GM12878 (cell line): ENCODE measurements at regions not wholly inside any gene's neighbourhood (a gene's known extent, or its start where the extent isn't known, plus 50 kb on each side); places are given as distances from the start of the nearest gene placed in this dataset.

ENCODE experiments used
- ATAC-seq: fragments of 200-7000 bp; cut with Tn5 transposase; 3 replicates; pipeline ENCODE4 v1.9.1; 2020; ENCODE audit warnings: mild to moderate bottlenecking, moderate library complexity
- BruUV-seq: library from RNA; stranded (reverse); fragments of 400-500 nt; replicated peaks from 2 replicates; lab custom pipeline; 2021; lab: Mats Ljungman, UMichigan
- CTCF ChIA-PET: fragments of 300-600 bp; sonication (Branson Sonifier 250); formaldehyde crosslinking; extraction: SDS; loops from one replicate; lab custom pipeline; 2021; ENCODE audit warnings: inconsistent platforms; lab: Yijun Ruan, JAX
- POLR2A ChIA-PET: fragments of 350-600 bp; formaldehyde crosslinking; extraction: SDS; loops from one replicate; lab custom pipeline; 2021; ENCODE audit warnings: inconsistent platforms; lab: Charles Lee
- RAD21 ChIA-PET: fragments of 300-600 bp; sonication (Branson Sonifier 250); formaldehyde crosslinking; loops from one replicate; lab custom pipeline; 2023; ENCODE audit warnings: antibody characterized with exemption; ENCODE audit not compliant: unreplicated experiment; lab: Charles Lee
- SMC1A ChIA-PET: fragments of 300-600 bp; sonication (Branson Sonifier 250); formaldehyde crosslinking; loops from one replicate; lab custom pipeline; 2023; ENCODE audit not compliant: unreplicated experiment, uncharacterized antibody; lab: Charles Lee
- DNase-seq: peaks from one replicate; pipeline ENCODE4 v3.0.0-alpha.2; 2011; ENCODE audit warnings: low read depth, low spot score
- FAIRE-seq: peaks from 3 replicates; lab custom pipeline; 2011; peaks lifted over from hg19 to GRCh38; lab: Jason Lieb, UNC
- H2AFZ ChIP-seq: 2 replicates; pipeline ENCODE4 v1.6.0; 2011; ENCODE audit warnings: low read depth, low read length, control low read depth; ENCODE audit not compliant: control insufficient read depth
- H3K27ac ChIP-seq: 2 replicates; pipeline ENCODE4 v1.5.1; 2011; ENCODE audit warnings: control low read depth; ENCODE audit not compliant: control insufficient read depth, insufficient read depth
- H3K27me3 ChIP-seq, 2 experiments: replicated peaks in 1 of 2; 2 replicates each; pipeline versions ENCODE4 v1.6.0 to v1.6.1; 2011; ENCODE audit warnings: low read length in 1 of 2; ENCODE audit not compliant: control insufficient read depth in 2 of 2, insufficient read depth in 2 of 2
- H3K36me3 ChIP-seq, 2 experiments: 2 replicates each; pipeline ENCODE4 v1.5.1; 2011; ENCODE audit warnings: low read length in 1 of 2; ENCODE audit not compliant: control insufficient read depth in 2 of 2, insufficient read depth in 2 of 2
- H3K4me1 ChIP-seq: 2 replicates; pipeline ENCODE4 v1.6.1; 2011; ENCODE audit warnings: mild to moderate bottlenecking, low read length, moderate library complexity, mixed read lengths; ENCODE audit not compliant: control insufficient read depth, insufficient read depth
- H3K4me2 ChIP-seq: 2 replicates; pipeline ENCODE4 v1.6.0; 2011; ENCODE audit warnings: control low read depth; ENCODE audit not compliant: control insufficient read depth, insufficient read depth
- H3K4me3 ChIP-seq: fragments of 200-600 bp; sonication (generic); 2 replicates; pipeline ENCODE4 v1.5.1; 2016
- H3K79me2 ChIP-seq: 2 replicates; pipeline ENCODE4 v1.6.0; 2011; ENCODE audit warnings: low read length; ENCODE audit not compliant: control insufficient read depth, insufficient read depth
- H3K9ac ChIP-seq: 2 replicates; pipeline ENCODE4 v1.8.0; 2011; ENCODE audit warnings: low read length, control low read depth, mixed read lengths; ENCODE audit not compliant: control insufficient read depth, insufficient read depth
- H3K9me3 ChIP-seq: replicated peaks from 3 replicates; pipeline ENCODE4 v1.5.1; 2011; ENCODE audit warnings: mild to moderate bottlenecking, low read length; ENCODE audit not compliant: control insufficient read depth, insufficient read depth
- H4K20me1 ChIP-seq: 2 replicates; pipeline ENCODE4 v1.6.0; 2011; ENCODE audit not compliant: control insufficient read depth, insufficient read depth
- BACH1 ChIP-seq: fragments of 450-650 bp; IDR thresholded peaks from 2 replicates; pipeline ENCODE4 v1.6.1; 2017; ENCODE audit warnings: mild to moderate bottlenecking, borderline replicate concordance
- GATAD2B ChIP-seq: fragments of 450-650 bp; conservative IDR thresholded peaks from 2 replicates; pipeline ENCODE4 v1.6.1; 2017; ENCODE audit warnings: low read depth, mild to moderate bottlenecking, moderate library complexity
- HDGF ChIP-seq: fragments of 450-650 bp; IDR thresholded peaks from 2 replicates; pipeline ENCODE4 v1.6.1; 2016; ENCODE audit warnings: antibody characterized with exemption
- NFIC ChIP-seq: IDR thresholded peaks from 2 replicates; pipeline ENCODE4 v1.6.1; 2012; ENCODE audit warnings: low read depth, mild to moderate bottlenecking, inconsistent platforms, low read length, moderate library complexity
- NR2C2 ChIP-seq: IDR thresholded peaks from 2 replicates; pipeline ENCODE4 v1.6.1; 2011; ENCODE audit warnings: borderline replicate concordance, low read depth; ENCODE audit not compliant: control insufficient read depth, insufficient read length
- NR2F1 ChIP-seq: fragments of 450-650 bp; conservative IDR thresholded peaks from 2 replicates; pipeline ENCODE4 v1.6.1; 2017; ENCODE audit warnings: mild to moderate bottlenecking
- NRF1 ChIP-seq: conservative IDR thresholded peaks from 2 replicates; pipeline ENCODE4 v1.6.1; 2011; ENCODE audit warnings: mild to moderate bottlenecking, low read depth, low read length, improper control_type of control experiment
- RUNX3 ChIP-seq: IDR thresholded peaks from 2 replicates; pipeline ENCODE4 v1.6.1; 2012; ENCODE audit warnings: low read length, inconsistent platforms
- SIN3A ChIP-seq: IDR thresholded peaks from 2 replicates; pipeline ENCODE4 v1.6.1; 2012; ENCODE audit warnings: low read depth, low read length, improper control_type of control experiment
- TAF1 ChIP-seq: IDR thresholded peaks from 2 replicates; pipeline ENCODE4 v1.6.1; 2011; ENCODE audit warnings: mild to moderate bottlenecking, low read depth, low read length, borderline replicate concordance
- USF2 ChIP-seq: IDR thresholded peaks from 2 replicates; pipeline ENCODE4 v1.6.1; 2011; ENCODE audit warnings: low read depth, low read length, improper control_type of control experiment, borderline replicate concordance
- in situ Hi-C: fragments of 300-500 bp; cut with MboI; formaldehyde crosslinking; loops from 9 replicates; pipeline ENCODE4 v1.14.3; 2018; ENCODE audit warnings: mixed read lengths
- intact Hi-C: fragments of 100-400 bp; cut with micrococcal nuclease; formaldehyde crosslinking; loops from one replicate; pipeline ENCODE4 v1.14.2; 2022; ENCODE audit not compliant: unreplicated experiment
- TF ChIP-seq, protein P1 (sequence below): IDR thresholded peaks from 2 replicates; pipeline ENCODE4 v1.6.1; 2012; ENCODE audit warnings: low read depth, low read length, improper control_type of control experiment

DNA sequence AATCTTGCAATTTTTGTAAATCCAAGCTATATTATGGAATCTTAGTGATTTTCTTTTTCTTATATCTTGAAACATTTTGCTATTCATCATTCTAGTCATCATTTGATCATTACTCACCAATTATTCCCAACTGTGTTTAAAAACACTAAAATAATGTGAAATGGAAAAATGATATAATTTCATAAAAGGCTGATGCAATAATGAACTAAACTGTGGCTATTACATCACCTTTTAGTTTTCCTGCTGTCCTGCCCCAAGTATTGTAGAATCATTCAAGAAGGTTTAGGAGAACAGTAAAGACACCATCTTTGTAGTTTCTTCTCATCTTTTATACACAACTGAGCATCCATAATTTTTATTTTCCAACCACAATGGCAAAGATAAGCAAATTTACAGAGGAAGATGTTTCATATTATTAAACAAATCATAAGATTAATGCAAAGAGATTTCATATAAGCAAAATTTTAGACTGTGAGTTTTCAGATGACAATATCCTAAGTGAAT, 431.0 kb upstream of the SLC30A5 start:
- no peaks in the 10 kb centered on the region for H3K36me3 ChIP-seq
- ChIA-PET POLR2A (no interaction called here), CTCF (interaction anchor here (3.0 to 3.1 kb wide), 2 partner anchors 15 to 376 kb away, joined by 13 to 29 read pairs; no protein-coding TSS in a partner anchor), RAD21 (interaction anchor here (2.3 kb wide), 1 partner anchor 376 kb away, joined by 19 read pairs; no protein-coding TSS in a partner anchor), SMC1A (interaction anchor here (2.2 kb wide), 1 partner anchor 376 kb away, joined by 14 read pairs; no protein-coding TSS in a partner anchor)
- no peak overlapping the region for H3K9ac ChIP-seq
- H3K27ac ChIP-seq, result no peak overlapping the region
- no peak overlapping the region for H3K4me3 ChIP-seq
- no peaks in the 10 kb centered on the region for H3K79me2 ChIP-seq
- no peaks in the 10 kb centered on the region for H3K4me1 ChIP-seq
- intact Hi-C loops, result loop anchor here (5.0 kb wide), 1 partner anchor 376 kb away; no protein-coding TSS in a partner anchor
- no peaks in the 10 kb centered on the region for H3K9me3 ChIP-seq
- no TSS peak for BruUV-seq
- no peak overlapping the region for H2AFZ ChIP-seq
- peaks cover 0 to 3% of the 10 kb centered on the region in 2 experiments; a peak in 2 of 4 replicates for H3K27me3 ChIP-seq
- no peak for ATAC-seq
- H3K4me2 ChIP-seq, result no peak overlapping the region
- TF ChIP-seq GATAD2B (no peak), NR2C2 (no peak), NRF1 (no peak), SIN3A (no peak), RUNX3 (no peak), BACH1 (no peak), USF2 (no peak), TAF1 (no peak), NFIC (no peak), HDGF (no peak), NR2F1 (no peak)
- TF ChIP-seq, protein P1, sequence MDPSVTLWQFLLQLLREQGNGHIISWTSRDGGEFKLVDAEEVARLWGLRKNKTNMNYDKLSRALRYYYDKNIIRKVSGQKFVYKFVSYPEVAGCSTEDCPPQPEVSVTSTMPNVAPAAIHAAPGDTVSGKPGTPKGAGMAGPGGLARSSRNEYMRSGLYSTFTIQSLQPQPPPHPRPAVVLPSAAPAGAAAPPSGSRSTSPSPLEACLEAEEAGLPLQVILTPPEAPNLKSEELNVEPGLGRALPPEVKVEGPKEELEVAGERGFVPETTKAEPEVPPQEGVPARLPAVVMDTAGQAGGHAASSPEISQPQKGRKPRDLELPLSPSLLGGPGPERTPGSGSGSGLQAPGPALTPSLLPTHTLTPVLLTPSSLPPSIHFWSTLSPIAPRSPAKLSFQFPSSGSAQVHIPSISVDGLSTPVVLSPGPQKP, result no peak
- FAIRE-seq, result no peak
- DNase-seq, result no peak
- no peaks in the 10 kb centered on the region for H4K20me1 ChIP-seq
- in situ Hi-C loops, result no loop called here
